ENCODE measurements at regions not wholly inside any gene's neighbourhood (a gene's known extent, or its start where the extent isn't known, plus 50 kb on each side); places are given as distances from the start of the nearest gene placed in this dataset.

GRCh38 chr6:95521181-95521580 is 56.2 kb upstream of the MANEA start:
- TF ChIP-seq CTCF (IDR thresholded peaks at IDR 0.05) (no peak), ZFX (IDR thresholded peaks at IDR 0.05; ENCODE audit: borderline replicate concordance) (no peak)
- no peak overlapping the region for H3K27ac ChIP-seq
